T1000 (cell line): ENCODE measurements at regions not wholly inside any gene's neighbourhood (a gene's known extent, or its start where the extent isn't known, plus 50 kb on each side); places are given as distances from the start of the nearest gene placed in this dataset.
"Not testable (repeated sequence)": the region's sequence is repeated elsewhere in the genome, so short reads cannot be mapped to it uniquely, and the experiment has no call there.

Experiments
- DNase-seq: peaks from one replicate; lab custom pipeline; 2025; ENCODE audit warnings: mixed read lengths; lab: John Stamatoyannopoulos, UW

- DNase-seq: no peak
These were observed 139.3 kb upstream of the IER5L start for GRCh38 chr9:129317179-129318011.

DNA sequence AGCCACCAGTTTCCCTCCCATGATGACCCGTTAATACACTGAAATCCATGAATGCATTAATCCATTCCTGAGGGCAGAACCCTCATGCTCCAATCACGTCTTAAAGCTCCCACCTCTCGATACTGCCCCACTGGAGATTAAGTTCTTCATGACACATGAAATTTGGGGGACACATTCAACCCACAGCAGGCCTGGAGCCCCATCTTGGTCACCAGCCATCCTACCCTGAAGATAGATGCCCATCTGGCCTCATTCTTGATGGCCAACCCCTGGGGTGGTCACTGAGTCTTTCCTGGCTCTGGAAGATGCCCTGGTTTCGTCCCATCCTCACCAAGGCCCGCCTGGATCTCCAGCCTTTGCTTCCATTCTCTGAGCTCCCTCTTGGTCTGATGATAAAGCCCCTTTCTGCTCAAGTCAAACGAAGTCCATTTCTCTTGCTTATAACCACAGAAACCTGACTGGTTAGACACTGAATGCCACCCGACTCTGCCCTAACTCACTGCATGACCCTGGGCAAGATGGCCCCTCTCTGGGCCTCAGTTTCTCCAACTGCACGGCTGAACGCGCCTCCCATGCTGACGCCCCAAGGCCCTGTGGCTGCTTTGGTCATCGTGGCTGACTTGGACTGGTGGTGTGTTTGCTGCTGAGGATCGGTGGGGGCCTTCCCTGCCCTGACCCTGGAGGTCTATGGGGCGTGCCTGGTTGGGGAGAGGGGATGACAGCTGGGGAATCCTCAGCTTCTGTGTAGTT lies 138.4 kb upstream of the IER5L start:
- no peak for DNase-seq

- no peak for DNase-seq
These were observed 135.4 kb upstream of the IER5L start for GRCh38 chr9:129313331-129313955.

- no peak for DNase-seq
These were observed 134.4 kb upstream of the IER5L start for GRCh38 chr9:129312251-129313122.

- no peak for DNase-seq
These were observed 133.6 kb upstream of the IER5L start for GRCh38 chr9:129311643-129312042.

DNA sequence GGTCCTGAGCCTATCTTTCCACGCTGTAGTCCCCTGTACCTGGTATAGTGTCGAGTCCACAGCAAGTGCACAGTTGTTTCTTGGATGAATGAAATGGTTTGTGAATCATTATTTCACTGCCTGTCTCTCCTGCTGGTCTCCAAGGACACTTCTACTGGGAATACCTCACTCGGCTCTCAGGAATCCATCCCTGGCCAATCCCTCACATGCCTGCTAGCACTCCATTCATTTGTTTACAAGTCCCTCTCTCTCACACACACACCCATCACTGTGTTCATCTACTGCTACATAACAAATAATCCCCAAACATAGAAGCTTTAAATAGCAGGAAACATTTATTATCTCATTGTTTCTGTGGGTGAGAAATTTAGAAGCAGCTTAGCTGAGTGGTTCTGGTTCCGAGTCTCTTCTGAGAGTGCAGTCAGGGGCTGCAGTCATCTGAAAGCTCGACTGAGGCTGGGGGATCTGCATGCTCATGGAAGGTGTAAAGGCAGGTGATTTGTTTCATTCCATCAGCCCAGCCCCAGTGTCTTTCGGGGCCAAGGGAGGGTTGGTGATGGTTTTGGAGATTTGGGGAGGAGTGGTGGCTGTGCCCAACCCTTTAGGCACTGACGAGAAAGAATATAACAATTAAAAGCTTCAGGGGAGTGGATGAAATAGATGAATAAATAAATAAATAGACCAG lies 132.7 kb upstream of the IER5L start:
- no peak for DNase-seq

DNA sequence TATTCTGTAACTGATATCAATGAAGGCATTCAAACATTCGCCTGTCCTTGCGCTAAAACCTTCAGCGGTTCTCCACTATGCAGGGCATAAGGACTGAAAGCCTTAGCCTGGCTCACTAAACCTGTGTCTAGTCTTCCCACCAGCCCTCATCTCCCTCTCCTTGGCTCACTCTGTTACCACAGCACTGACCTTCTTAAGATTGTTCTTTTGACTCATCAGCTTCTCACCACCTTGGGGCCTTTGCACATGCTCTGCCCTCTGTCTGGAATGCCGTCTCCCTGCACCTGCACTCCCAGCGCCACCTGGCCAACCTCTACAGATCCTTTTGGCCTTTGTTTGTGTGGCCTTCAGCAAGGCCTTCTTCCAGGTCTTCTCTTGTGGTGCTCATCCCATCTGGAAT lies 131.8 kb upstream of the IER5L start:
- DNase-seq: no peak

- no peak for DNase-seq
These were observed 131.0 kb upstream of the IER5L start for GRCh38 chr9:129309041-129309430.

- DNase-seq: no peak
These were observed 129.3 kb upstream of the IER5L start for GRCh38 chr9:129307227-129307970.

DNA sequence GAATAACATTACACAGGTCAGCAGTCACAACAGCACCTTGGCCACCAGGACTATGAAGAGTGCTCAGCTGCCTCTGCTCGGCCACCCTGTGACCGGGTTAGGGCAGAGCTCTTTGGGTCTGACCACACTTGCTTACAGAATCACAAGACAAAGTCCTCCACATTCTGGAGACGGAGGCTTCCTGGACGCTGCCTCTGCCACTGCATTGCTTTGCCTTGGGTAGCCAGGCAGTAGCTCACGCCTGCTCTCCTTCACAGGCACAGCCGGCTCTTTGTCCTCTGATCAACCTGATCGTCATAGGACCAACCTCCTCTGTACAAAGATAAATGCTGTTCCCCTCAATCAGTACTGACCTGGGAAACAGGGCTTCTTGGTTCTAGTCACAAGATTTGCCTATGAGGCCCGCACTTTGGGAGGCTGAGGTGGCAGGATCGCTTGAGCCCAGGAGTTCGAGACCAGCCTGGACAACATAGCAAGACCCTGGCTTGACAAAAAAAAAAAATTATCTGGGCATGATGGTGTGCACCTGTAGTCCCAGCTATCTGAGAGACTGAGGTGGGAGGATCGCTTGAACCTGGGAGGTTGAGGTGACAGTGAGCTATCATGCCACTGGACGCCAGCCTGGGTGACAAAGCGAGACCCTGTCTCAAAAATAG lies 128.4 kb upstream of the IER5L start:
- no peak for DNase-seq

GRCh38 chr9:129305246-129305645 lies 127.2 kb upstream of the IER5L start:
- DNase-seq: no peak

DNA sequence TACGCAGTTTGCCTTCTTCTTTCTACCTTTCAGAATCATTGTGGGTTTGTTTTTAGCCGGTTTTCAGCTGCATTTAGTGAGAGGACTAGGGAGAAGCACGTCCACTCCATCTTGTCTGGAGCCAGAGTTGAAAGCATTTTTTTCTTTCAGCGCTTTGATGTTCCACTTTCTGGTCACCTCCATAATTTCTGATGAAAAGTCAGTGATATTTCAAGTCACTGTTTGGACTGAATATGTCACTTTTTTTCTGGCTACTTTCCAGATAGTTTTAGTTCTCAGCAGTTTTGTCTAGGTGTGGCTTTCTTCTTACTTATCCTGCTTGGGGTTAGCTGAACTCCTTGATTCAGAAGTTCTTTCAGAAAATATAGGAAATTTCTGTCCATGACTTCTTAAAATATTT lies 123.9 kb upstream of the IER5L start:
- DNase-seq: no peak

DNA sequence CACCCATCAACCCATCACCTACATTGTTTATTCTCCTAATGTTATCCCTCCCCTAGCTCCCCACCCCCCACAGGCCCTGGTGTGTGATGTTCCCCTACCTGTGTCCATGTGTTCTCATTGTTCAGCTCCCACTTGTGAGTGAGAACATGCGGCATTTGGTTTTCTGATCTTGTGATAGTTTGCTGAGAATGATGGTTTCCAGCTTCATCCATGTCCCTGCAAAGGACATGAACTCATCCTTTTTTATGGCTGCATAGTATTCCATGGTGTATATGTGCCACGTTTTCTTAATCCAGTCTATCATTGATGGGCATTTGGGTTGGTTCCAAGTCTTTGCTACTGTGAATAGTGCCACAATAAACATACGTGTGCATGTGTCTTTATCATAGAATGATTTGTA lies 118.1 kb upstream of the IER5L start:
- DNase-seq: not testable (repeated sequence)

DNA sequence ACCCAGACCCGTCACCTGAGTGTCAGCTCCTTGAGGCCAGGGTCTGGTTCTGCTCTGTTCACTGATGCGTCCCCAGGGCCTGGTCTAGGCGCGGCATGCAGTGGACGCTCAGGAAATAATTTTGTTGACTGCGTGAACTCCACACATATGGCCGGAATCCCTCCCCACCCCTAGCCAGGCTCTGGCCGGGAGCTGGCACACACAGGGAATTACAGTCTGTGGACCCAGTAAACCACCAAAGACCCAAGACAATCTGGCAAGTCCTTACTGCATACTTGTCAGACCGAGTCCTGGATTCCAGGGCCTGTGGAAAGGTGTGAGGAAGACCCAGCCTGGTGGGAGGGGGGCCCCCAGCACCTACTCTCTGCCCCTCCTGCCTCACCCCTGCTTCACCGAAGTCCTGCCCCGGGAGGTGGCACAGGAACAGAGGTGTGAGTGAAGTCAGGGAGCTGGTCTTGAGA lies 113.0 kb upstream of the IER5L start:
- no peak for DNase-seq

DNA sequence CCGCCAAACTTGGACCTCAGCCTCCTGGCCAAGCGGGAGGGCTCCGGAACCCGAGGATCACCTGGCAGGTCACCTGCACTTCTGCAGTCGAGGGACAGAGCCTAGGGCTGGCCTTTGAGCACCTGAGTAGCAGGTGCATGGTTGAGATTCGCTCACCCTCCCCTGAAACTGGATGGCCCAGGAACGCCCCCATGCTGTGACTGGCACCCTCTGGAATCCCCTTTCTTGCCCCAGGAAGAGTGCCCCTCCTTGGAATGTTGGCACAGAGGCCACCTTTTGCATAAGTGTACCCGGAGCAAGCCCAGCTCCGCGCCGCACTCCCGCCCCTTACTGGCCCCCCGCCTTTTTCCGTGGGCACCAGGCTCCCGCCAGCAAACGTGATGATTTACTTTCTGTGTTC lies 112.5 kb upstream of the IER5L start:
- DNase-seq: no peak

- no peak for DNase-seq
These were observed 111.8 kb upstream of the IER5L start for GRCh38 chr9:129289883-129290282.

GRCh38 chr9:129289131-129289731 lies 111.2 kb upstream of the IER5L start:
- DNase-seq: no peak

- no peak for DNase-seq
These were observed 109.7 kb upstream of the IER5L start for GRCh38 chr9:129287619-129288305.
